Testis (tissue), 2 donors: ENCODE measurements at regions not wholly inside any gene's neighbourhood (a gene's known extent, or its start where the extent isn't known, plus 50 kb on each side); places are given as distances from the start of the nearest gene placed in this dataset.

Experiments used
- POLR2A ChIP-seq: fragments of 450-650 bp; IDR thresholded peaks from one replicate; pipeline ENCODE4 v1.6.1; 2017; ENCODE audit warnings: antibody characterized with exemption, mild to moderate bottlenecking, moderate library complexity
- TF ChIP-seq, protein P1 (sequence below), 3 experiments: fragments of 450-650 bp in 2 of 3; fragments of 200-600 bp in 1 of 3; sonication (generic) in 1 of 3; IDR thresholded peaks; one replicate each; pipeline ENCODE4 v1.5.1; 2016 to 2019; ENCODE audit warnings: antibody characterized with exemption in 3 of 3, mild to moderate bottlenecking in 2 of 3, moderate library complexity in 1 of 3

DNA sequence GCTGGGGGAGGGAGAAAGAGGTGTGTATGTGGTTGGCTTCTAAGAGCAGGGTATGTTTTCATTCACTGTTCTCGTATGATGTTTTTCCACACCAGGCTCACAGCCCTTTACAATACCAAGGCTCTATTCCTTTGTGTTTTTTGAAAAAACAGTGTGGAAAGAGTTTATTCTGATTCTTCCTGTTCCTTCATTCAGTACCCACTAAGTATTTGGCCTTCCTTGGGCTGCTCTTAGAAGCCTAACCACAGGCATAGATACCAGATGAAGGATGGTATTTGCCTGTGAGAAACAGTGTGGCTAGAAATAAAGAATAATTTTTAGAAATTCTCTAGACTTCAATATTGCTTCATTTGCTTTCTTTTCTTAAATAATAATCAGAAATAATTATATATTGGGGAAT, 518.0 kb upstream of the DIPK2B start:
- TF ChIP-seq, protein P1, sequence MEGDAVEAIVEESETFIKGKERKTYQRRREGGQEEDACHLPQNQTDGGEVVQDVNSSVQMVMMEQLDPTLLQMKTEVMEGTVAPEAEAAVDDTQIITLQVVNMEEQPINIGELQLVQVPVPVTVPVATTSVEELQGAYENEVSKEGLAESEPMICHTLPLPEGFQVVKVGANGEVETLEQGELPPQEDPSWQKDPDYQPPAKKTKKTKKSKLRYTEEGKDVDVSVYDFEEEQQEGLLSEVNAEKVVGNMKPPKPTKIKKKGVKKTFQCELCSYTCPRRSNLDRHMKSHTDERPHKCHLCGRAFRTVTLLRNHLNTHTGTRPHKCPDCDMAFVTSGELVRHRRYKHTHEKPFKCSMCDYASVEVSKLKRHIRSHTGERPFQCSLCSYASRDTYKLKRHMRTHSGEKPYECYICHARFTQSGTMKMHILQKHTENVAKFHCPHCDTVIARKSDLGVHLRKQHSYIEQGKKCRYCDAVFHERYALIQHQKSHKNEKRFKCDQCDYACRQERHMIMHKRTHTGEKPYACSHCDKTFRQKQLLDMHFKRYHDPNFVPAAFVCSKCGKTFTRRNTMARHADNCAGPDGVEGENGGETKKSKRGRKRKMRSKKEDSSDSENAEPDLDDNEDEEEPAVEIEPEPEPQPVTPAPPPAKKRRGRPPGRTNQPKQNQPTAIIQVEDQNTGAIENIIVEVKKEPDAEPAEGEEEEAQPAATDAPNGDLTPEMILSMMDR (IDR thresholded peaks at IDR 0.05), result no peak
- TF ChIP-seq POLR2A, result no peak
